NCI-H748 (cell line): ENCODE measurements at regions not wholly inside any gene's neighbourhood (a gene's known extent, or its start where the extent isn't known, plus 50 kb on each side); places are given as distances from the start of the nearest gene placed in this dataset.
"Not testable (repeated sequence)": the region's sequence is repeated elsewhere in the genome, so short reads cannot be mapped to it uniquely, and the experiment has no call there.

Experiments
- DNase-seq: peaks from one replicate; lab custom pipeline; 2025; ENCODE audit not compliant: unreplicated experiment; lab: John Stamatoyannopoulos, UW

DNA sequence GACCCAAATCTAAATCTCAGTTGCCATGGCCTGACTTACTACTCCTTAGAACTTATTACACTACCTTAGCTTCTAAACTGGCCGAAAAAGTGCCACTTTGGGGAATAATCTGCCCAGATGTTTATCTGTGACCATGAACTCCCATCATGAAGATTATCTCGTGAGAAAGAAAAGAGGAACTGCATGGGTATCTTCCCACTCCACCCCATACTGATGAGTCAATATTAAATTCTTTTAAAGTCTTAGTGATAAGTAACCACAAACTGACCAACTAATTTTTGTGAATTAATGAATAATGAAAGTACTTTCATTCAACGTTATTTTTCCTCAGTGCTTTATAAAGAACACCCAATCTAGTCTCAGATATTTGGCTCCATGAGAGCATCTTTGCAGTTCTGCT lies 493.5 kb downstream of the EBF1 start:
- DNase-seq, result no peak

GRCh38 chr5:158602981-158603380 lies 496.7 kb downstream of the EBF1 start:
- DNase-seq, result no peak

DNA sequence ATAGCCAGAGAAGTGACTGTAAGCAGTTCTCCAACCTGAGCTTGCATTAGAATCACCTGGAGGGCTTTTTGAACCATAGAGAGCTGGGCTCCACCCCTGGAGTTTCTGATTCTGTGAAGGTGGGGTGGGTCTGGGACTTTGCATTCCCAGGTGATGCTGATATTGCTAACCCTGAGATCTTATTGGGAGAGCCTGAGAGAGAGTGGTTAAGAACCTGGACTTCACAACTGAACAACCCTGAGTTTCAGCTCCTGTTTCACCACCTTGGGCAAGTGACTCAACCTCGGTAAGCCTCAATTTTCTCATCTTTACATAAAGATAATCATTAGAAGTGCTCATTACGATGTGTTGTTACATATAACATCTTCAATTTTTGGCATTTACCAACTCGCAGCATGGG lies 498.6 kb downstream of the EBF1 start:
- DNase-seq, result no peak

- DNase-seq, result no peak
Measured at GRCh38 chr5:158600679-158601078, 499.0 kb downstream of the EBF1 start.

- DNase-seq, result no peak
Measured at GRCh38 chr5:158599157-158599556, 500.6 kb downstream of the EBF1 start.

DNA sequence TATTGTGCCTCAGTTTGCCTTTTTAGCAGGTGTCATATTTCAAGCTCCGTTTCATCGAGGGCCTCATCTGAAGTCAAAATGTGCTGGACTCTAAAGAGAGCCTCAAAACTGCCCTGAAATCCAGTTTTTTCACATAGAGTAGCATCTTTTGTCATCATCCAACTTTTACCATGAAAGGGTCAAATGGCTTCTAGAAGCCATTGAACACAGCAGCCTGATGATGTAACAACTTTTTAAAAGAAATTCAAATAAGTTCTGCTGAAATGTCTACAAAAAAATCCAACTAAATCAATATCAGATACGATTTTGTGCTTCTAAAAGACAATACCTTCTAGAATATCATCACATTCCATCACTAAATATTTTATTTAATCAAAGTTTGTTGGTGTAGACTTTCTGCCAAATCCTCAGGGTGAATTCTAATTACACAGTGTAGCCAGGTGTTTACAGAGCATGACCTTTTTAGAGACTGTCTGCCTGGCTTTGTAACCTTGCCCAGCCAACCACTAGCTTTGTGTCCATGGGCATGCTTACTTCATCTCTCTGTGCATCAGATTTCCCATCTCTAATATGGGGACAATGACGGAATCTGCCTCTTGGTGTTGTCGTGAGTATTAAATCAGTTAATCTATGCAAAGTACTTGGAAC lies 505.0 kb downstream of the EBF1 start:
- no peak for DNase-seq

DNA sequence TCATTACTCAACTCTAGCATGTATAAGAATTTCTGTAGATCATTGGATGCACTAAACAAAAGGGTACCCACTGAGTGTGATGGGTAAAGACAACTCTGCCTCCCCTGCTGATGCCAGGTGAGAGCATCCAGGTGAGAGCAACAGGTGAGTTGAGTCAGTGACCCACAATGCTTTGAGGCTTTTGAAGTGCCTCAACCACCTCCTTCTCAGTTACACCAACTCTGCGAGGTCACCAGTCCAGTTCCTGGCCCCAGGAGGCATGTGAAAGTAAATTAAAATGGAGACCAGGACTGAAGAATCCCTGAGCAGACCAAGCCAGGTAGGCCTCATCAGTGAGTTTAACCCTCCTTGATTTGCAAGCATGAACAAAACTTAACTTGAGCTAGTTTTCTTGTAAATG lies 505.8 kb downstream of the EBF1 start:
- no peak for DNase-seq

- peak; percentile 59 for DNase-seq
Measured at GRCh38 chr5:158591301-158591863, 508.3 kb downstream of the EBF1 start.

DNA sequence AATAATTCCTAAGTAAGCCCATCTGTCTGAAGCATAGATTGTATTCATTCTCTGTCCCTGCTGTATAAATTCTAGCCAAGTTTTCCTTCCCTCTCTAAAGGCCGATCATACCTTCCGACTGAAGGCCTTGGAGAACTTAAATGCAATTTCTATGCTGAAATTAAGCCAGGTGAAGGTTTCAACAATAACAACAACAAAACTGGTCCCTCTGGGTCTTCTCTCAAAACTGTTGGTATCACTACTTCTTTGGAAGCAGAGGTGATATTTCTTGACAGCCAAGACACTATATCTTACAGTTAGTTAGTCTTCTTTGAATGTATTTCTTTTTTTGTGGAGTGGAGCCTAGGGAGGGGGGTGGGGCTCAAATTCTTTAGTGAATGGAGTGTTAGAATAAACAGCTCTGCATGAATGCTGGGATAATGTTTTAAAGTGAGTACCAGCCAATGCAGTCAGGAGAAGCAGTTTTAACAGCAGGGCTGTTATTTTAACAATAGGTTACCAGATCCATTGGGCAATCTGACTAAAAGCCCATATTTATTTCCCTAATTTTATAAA lies 508.9 kb downstream of the EBF1 start:
- DNase-seq, result no peak

DNA sequence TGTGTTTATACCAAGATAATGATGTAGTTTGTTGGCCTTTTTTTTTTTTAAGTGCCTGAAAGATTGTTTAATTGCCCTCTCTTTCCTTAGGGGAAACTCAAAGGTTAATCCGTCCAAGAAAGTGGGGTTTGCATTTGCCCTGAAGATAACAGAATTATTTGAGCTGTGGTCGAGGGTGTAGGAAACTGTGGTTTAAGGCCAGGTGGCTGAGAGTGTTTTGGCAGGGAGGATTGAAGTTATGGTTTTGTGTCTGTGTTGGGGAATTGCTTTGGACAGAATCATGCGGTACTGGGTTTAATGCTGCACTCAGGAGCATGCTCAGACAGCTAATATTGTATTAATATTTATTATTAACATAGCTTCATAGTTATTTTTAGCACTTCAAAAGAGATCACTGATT lies 509.8 kb downstream of the EBF1 start:
- no peak for DNase-seq

GRCh38 chr5:158588617-158589016 lies 511.1 kb downstream of the EBF1 start:
- DNase-seq, result no peak

DNA sequence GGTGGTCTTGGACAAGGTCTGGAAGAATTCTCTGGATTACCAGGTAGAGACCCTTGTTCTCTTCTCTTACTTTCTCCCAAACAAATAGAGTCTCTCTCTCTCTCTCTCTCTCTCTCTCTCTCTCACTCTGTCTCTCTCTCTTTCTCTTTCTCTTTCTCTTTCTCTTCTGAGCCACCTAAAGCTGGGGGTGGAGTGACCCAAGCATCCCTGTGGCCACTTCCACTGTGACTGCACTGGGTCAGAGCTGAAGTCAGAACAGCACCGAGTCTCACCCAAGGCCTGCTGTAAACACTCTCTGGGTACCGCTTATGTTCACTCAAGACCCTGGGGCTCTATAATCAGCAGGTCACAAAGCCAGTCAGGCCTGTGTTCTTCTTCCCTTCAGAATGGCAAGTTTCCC lies 513.7 kb downstream of the EBF1 start:
- DNase-seq, result no peak

DNA sequence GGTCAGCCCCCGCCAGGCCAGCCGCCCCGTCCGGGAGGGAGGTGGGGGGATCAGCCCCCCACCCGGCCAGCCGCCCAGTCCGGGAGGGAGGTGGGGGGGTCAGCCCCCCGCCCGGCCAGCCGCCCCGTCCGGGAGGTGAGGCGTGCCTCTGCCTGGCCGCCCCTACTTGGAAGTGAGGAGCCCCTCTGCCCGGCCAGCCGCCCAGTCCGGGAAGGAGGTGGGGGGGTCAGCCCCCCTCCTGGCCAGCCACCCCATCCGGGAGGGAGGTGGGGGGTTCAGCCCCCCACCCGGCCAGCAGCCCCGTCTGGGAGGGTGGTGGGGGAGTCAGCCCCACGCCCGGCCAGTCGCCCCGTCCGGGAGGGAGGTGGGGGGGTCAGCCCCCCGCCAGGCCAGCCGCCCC lies 517.0 kb downstream of the EBF1 start:
- DNase-seq, result not testable (repeated sequence)

DNA sequence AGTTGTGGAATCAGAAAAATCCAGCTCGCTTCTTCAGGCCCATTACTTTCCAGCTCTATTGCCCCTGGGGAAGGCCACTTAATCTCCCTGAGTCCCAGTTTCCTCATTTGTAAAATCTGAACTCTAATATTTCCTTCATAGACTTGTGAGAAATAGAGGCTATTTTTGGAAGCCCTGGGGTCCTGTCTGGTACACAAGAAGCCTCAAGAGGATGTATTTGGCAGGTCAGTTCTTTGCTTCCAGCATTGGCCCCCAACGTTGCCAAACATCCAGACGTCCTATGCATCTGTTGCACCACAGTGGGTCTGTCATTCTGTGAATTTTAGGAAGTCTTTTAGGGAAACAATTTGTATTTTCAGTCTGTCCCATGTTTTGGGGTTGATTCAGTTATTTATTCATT lies 525.9 kb downstream of the EBF1 start:
- DNase-seq, result no peak

GRCh38 chr5:158570502-158570901 lies 529.2 kb downstream of the EBF1 start:
- DNase-seq, result no peak

DNA sequence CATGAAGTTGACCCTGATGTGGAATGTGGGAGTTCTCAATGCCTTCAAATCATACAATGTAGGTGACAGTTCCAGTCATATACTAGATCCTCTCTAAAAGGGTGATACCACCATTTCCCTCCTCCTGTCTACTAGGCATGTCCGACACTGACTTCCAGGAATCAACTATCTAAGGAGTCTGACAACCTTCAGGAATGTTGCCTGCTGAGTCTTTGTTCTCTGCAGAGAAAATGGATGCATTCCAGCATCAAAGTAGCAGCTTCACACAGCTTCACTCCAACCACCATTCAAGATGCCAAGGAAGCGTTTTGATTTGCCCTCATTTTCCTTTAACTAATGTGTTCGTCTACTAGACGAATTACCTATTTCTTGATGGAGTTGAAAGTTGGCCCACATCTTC lies 530.2 kb downstream of the EBF1 start:
- DNase-seq, result no peak

- DNase-seq, result no peak
Measured at GRCh38 chr5:158565017-158565789, 534.5 kb downstream of the EBF1 start.

- no peak for DNase-seq
Measured at GRCh38 chr5:158563760-158564390, 535.8 kb downstream of the EBF1 start.

DNA sequence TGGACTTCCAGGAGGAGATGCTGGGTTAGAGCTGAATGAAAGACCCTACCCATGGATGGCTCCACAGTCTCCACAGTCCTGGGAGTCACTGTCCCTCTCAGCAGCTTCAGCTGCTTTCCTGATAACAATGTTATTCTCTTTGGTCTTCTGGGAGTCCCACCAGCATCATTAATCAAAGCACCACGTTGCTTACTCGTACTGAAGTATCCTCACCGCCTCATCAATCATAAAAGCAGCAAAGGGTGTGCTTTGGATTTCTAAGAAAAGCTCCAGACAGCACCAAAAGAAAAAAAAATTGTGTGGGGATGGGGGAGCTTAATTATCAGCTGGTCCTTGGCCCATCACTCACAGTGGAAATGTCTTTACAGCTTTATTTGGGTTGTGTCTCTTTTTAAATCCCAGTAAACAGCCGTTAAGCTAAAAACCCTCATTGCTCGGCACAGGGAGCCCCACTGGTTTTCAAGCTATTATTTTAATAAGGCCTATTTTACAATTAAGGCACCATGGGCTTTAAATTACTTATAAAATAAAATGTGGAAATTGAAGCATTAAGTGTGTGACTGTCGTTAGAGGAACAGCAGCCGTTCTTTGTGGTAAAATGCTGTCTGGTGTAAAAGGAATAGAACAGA lies 538.0 kb downstream of the EBF1 start:
- DNase-seq, result no peak

DNA sequence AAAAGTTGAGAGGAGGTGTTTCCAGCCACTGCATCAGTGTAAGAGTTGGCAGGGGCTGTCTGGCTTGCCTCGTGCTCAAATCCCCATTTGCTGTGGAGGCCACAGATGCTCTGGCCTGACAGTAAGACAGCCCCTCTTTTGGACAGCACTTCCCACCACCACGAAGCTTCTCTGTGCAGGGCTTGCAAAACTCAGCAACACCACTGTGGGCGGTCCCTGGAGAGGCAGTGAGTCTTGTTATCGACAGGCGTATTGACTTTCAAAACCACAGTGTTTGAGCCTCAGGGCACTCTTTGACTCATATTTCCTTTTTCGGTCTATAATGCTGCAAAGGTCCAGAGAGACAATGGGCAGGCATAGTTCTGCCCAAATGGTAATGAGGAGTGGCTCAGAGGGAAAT lies 539.5 kb downstream of the EBF1 start:
- peak; percentile 18 for DNase-seq

GRCh38 chr5:158559643-158560042 lies 540.1 kb downstream of the EBF1 start:
- no peak for DNase-seq
